Spleen (tissue), 7 donors: ENCODE measurements at regions not wholly inside any gene's neighbourhood (a gene's known extent, or its start where the extent isn't known, plus 50 kb on each side); places are given as distances from the start of the nearest gene placed in this dataset.

Source experiments
- CTCF ChIP-seq, 11 experiments: fragments of 200-600 bp in 7 of 11; fragments of 450-650 bp in 4 of 11; sonication (generic) in 4 of 11; IDR thresholded peaks in 8 of 11; conservative IDR thresholded peaks in 3 of 11; 1 replicate in 7 of 11; 2 replicates in 4 of 11; pipeline versions ENCODE4 v1.4.0 to v1.8.0; 2016 to 2021; ENCODE audit warnings: antibody characterized with exemption in 11 of 11, inconsistent platforms in 4 of 11, mild to moderate bottlenecking in 1 of 11
- POLR2A ChIP-seq, 3 donors: fragments of 450-650 bp; IDR thresholded peaks; one replicate each; pipeline ENCODE4 v1.5.1; 2017; ENCODE audit warnings: antibody characterized with exemption in 3 of 3, mild to moderate bottlenecking in 1 of 3
- donor health status: DM: no; HTN: no; CAD: no; lungs with moderate emphysema.
- donor health status: DM: no; HTN: no; CAD: no.
- donor health status: DM: no; HTN: no; CAD: no.

- TF ChIP-seq CTCF (IDR thresholded peaks at IDR 0.05 in 8 of 11, conservative IDR thresholded peaks at IDR 0.05 in 3 of 11) (no peak), POLR2A (IDR thresholded peaks at IDR 0.05) (no peak)
These were observed 174.1 kb upstream of the STARD13 start for GRCh38 chr13:33459702-33460101.
